Endothelial cell of umbilical vein (primary cell): ENCODE measurements at regions not wholly inside any gene's neighbourhood (a gene's known extent, or its start where the extent isn't known, plus 50 kb on each side); places are given as distances from the start of the nearest gene placed in this dataset.

ENCODE experiments used
- BruUV-seq: library from RNA; stranded (reverse); fragments of 400-500 nt; replicated peaks from 2 replicates; lab custom pipeline; 2021; lab: Mats Ljungman, UMichigan
- CTCF ChIA-PET: fragments of 300-600, 350-600 bp; sonication (Branson Sonifier 250); formaldehyde crosslinking; loops from one replicate; lab custom pipeline; 2021; ENCODE audit warnings: antibody characterized with exemption, inconsistent platforms; lab: Charles Lee
- POLR2A ChIA-PET: fragments of 300-600, 350-600 bp; sonication (Branson Sonifier 250); formaldehyde crosslinking; loops from one replicate; lab custom pipeline; 2021; ENCODE audit warnings: antibody characterized with exemption, inconsistent platforms; lab: Charles Lee
- DNase-seq: peaks from one replicate; pipeline ENCODE4 v3.0.0-alpha.2; 2011; ENCODE audit warnings: low read depth, low spot score
- FAIRE-seq: peaks from 2 replicates; lab custom pipeline; 2011; peaks lifted over from hg19 to GRCh38; lab: Jason Lieb, UNC
- H2AFZ ChIP-seq: 2 replicates; pipeline ENCODE4 v1.6.0; 2012; ENCODE audit warnings: low read depth, low read length, control low read depth, inconsistent platforms
- H3K27ac ChIP-seq: 2 replicates; pipeline ENCODE4 v1.5.1; 2011; ENCODE audit warnings: low read depth, mild to moderate bottlenecking, control low read depth, low read length, moderate library complexity; ENCODE audit not compliant: insufficient read depth
- H3K27me3 ChIP-seq, 2 experiments: 2 replicates each; pipeline versions ENCODE4 v1.6.0 to v1.6.1; 2011; ENCODE audit warnings: low read length in 2 of 2, mixed read lengths in 1 of 2; ENCODE audit not compliant: control insufficient read depth in 2 of 2, insufficient read depth in 2 of 2
- H3K36me3 ChIP-seq, 2 experiments: 2 replicates in 1 of 2; 3 replicates in 1 of 2; pipeline ENCODE4 v1.5.1; 2011; ENCODE audit warnings: low read length in 2 of 2, mild to moderate bottlenecking in 1 of 2, moderate library complexity in 1 of 2; ENCODE audit not compliant: control insufficient read depth in 2 of 2, insufficient read depth in 2 of 2; ENCODE audit errors: extremely low read depth in 1 of 2
- H3K4me1 ChIP-seq: 3 replicates; pipeline ENCODE4 v1.5.1; 2011; ENCODE audit warnings: mild to moderate bottlenecking, low read length; ENCODE audit not compliant: control insufficient read depth, insufficient read depth; ENCODE audit errors: extremely low read depth
- H3K4me2 ChIP-seq: 2 replicates; pipeline ENCODE4 v1.6.1; 2011; ENCODE audit warnings: low read length, control low read depth, mixed read lengths; ENCODE audit not compliant: insufficient read depth
- H3K4me3 ChIP-seq, 3 experiments: fragments of 200-600 bp in 1 of 3; sonication (generic), shearing (Covaris generic) in 1 of 3; replicated peaks in 1 of 3; 2 replicates each; pipeline ENCODE4 v1.5.1; 2011 to 2016; ENCODE audit warnings: control low read depth in 3 of 3, low read length in 3 of 3, mild to moderate bottlenecking in 2 of 3, inconsistent platforms in 1 of 3, low read depth in 1 of 3, moderate library complexity in 1 of 3; ENCODE audit not compliant: insufficient read depth in 1 of 3
- H3K79me2 ChIP-seq: 2 replicates; pipeline ENCODE4 v1.6.0; 2012; ENCODE audit warnings: low read length, inconsistent platforms; ENCODE audit not compliant: control insufficient read depth, insufficient read depth
- H3K9ac ChIP-seq: replicated peaks from 2 replicates; pipeline ENCODE3; 2011; ENCODE audit warnings: low read length, control low read depth; ENCODE audit not compliant: insufficient read depth; ENCODE audit errors: extremely low read depth
- H3K9me1 ChIP-seq: replicated peaks from 3 replicates; pipeline ENCODE4 v1.6.0; 2011; ENCODE audit warnings: mild to moderate bottlenecking, low read length; ENCODE audit not compliant: control insufficient read depth, insufficient read depth; ENCODE audit errors: extremely low read depth
- H3K9me3 ChIP-seq: replicated peaks from 2 replicates; pipeline ENCODE4 v1.5.1; 2012; ENCODE audit warnings: low read length, inconsistent platforms; ENCODE audit not compliant: control insufficient read depth, insufficient read depth
- H4K20me1 ChIP-seq: replicated peaks from 2 replicates; pipeline ENCODE3; 2011; ENCODE audit warnings: mild to moderate bottlenecking, low read length; ENCODE audit not compliant: control insufficient read depth, insufficient read depth; ENCODE audit errors: extremely low read depth
- CTCF ChIP-seq, 2 donors: IDR thresholded peaks; 1 replicate in 1 of 2; 2 replicates in 1 of 2; pipeline ENCODE4 v1.5.1; 2011; ENCODE audit warnings: low read length in 2 of 2, mild to moderate bottlenecking in 2 of 2, moderate library complexity in 2 of 2, control low read depth in 1 of 2, inconsistent platforms in 1 of 2, low read depth in 1 of 2; ENCODE audit not compliant: insufficient read depth in 1 of 2; ENCODE audit errors: extremely low read depth in 1 of 2
- EZH2 ChIP-seq: IDR thresholded peaks from 2 replicates; pipeline ENCODE4 v1.6.1; 2012; ENCODE audit warnings: borderline replicate concordance, low read depth, mild to moderate bottlenecking, moderate library complexity, low read length, inconsistent platforms; ENCODE audit not compliant: severe bottlenecking
- FOS ChIP-seq: IDR thresholded peaks from 2 replicates; pipeline ENCODE4 v1.6.1; 2011; ENCODE audit warnings: mild to moderate bottlenecking, low read length, moderate library complexity, borderline replicate concordance; ENCODE audit not compliant: insufficient read depth
- GATA2 ChIP-seq: IDR thresholded peaks from 2 replicates; pipeline ENCODE4 v1.7.0; 2011; ENCODE audit warnings: low read depth, mild to moderate bottlenecking, moderate library complexity, mixed read lengths, low read length; ENCODE audit not compliant: insufficient read length, insufficient read depth
- JUN ChIP-seq: IDR thresholded peaks from 2 replicates; pipeline ENCODE4 v1.6.1; 2011; ENCODE audit warnings: borderline replicate concordance, low read depth; ENCODE audit not compliant: insufficient read length, insufficient read depth
- MAX ChIP-seq: IDR thresholded peaks from 2 replicates; pipeline ENCODE4 v1.6.1; 2011; ENCODE audit not compliant: insufficient read depth, insufficient read length
- MYC ChIP-seq: IDR thresholded peaks from one replicate; pipeline ENCODE4 v1.6.1; 2011; ENCODE audit warnings: mild to moderate bottlenecking, low read depth, low read length
- POLR2A ChIP-seq: IDR thresholded peaks from 2 replicates; pipeline ENCODE4 v1.6.1; 2012; ENCODE audit warnings: low read depth, mild to moderate bottlenecking, control low read depth, low read length
- POLR2AphosphoS5 ChIP-seq: IDR thresholded peaks from 2 replicates; pipeline ENCODE4 v1.6.1; 2012; ENCODE audit warnings: low read depth, mild to moderate bottlenecking, control low read depth, low read length, moderate library complexity; ENCODE audit not compliant: insufficient read depth
- dilution Hi-C: fragments of 300-500 bp; cut with MboI; formaldehyde crosslinking; loops from one replicate; pipeline ENCODE4 v1.15.0; 2019; ENCODE audit warnings: low sequenced_read_pairs; ENCODE audit not compliant: extremely low pct_ligation_motif_present
- intact Hi-C: fragments of 100-400 bp; cut with micrococcal nuclease; formaldehyde crosslinking; loops from one replicate; pipeline ENCODE4 v1.10.0; 2022

DNA sequence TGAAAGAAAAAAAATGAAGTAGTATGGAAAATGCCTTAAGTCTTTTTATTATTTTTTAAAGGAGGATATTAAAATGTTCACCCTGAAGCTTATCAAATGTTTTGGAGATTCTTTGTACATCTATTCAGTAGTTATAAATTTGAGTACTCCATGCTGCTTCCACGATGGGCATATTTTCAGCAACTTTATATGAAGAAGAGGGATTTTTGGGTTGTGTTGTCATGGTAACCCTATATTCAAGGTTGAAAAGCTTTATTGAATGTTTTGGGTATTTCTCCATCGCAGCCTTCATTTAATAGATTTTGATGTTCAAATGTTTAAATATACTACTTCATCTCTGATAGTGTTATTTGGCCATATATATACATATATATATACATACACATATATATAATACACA lies 557.5 kb downstream of the CAAP1 start:
- Histone ChIP-seq H3K9ac (no peak overlapping the region), H3K9me3 (no peaks in the 10 kb centered on the region), H2AFZ (no peak overlapping the region), H3K4me1 (no peaks in the 10 kb centered on the region), H3K4me2 (no peak overlapping the region), H3K36me3 (no peaks in the 10 kb centered on the region), H3K4me3 (no peak overlapping the region), H3K79me2 (no peaks in the 10 kb centered on the region), H3K27ac (no peak overlapping the region), H3K27me3 (no peaks in the 10 kb centered on the region), H4K20me1 (no peaks in the 10 kb centered on the region), H3K9me1 (no peaks in the 10 kb centered on the region)
- TF ChIP-seq POLR2A (no peak), MYC (no peak), POLR2AphosphoS5 (no peak), JUN (no peak), MAX (no peak), GATA2 (no peak), CTCF (IDR thresholded peaks at IDR 0.05; ENCODE audit: extremely low read depth in 1 of 2, insufficient read depth in 1 of 2, low read depth in 1 of 2, low read length in 2 of 2) (no peak), FOS (no peak), EZH2 (no peak)
- DNase-seq (no peak), FAIRE-seq (no peak)
- BruUV-seq: no TSS peak
- dilution Hi-C loops (no loop called here), intact Hi-C loops (no loop called here)
- ChIA-PET POLR2A (no interaction called here), CTCF (interaction anchor here (1.2 kb wide), 1 partner anchor 9 kb away, joined by 6 read pairs; no protein-coding TSS in a partner anchor)
